Heart left ventricle (tissue), 13 donors: ENCODE measurements at regions not wholly inside any gene's neighbourhood (a gene's known extent, or its start where the extent isn't known, plus 50 kb on each side); places are given as distances from the start of the nearest gene placed in this dataset.

Experiments
- POLR2A ChIP-seq, 2 donors: fragments of 450-650 bp; IDR thresholded peaks; one replicate each; pipeline ENCODE4 v1.6.1; 2017; ENCODE audit warnings: antibody characterized with exemption in 2 of 2, mild to moderate bottlenecking in 2 of 2, moderate library complexity in 2 of 2
- TF ChIP-seq, protein P1 (sequence below), 12 donors: fragments of 200-600 bp; sonication (generic) in 4 of 12; IDR thresholded peaks; one replicate each; pipeline versions ENCODE4 v1.5.0 to v1.8.0; 2018 to 2022; ENCODE audit warnings: antibody characterized with exemption in 12 of 12, mild to moderate bottlenecking in 5 of 12
- donor health status: ischemic (EF 13 %, LVEDD 7.1; RV severe dilation, severe dysfunction).
- donor health status: DM: no; HTN: yes; CAD: no.
- donor health status: DM: no; HTN: no; CAD: no.
- donor health status: ischemic (EF 25% LVEDD 6.9; RV normal size, moderate dysfunction).
- donor health status: ischemic (EF 25% LVEDD 5.7; RV mildly dilated, moderate dysfunction).
- donor health status: ischemic (EF 35%, LVEDD 5.7; RV mildly dilated, moderate dysfunction).
- donor health status: nonischemic (EF 11% LVEDD 7.7; RV severe dilation, severe dysfunction).
- donor health status: DM: yes; HTN: yes; CAD: no.
- donor health status: PGD.
- donor health status: ischemic (EF 29% LVEDD 5.4; RV normal size, mild dysfunction).
- donor health status: nonischemic (EF 23%, LVEDD 6.1; RV moderate dilation, normal function).

GRCh38 chr1:199646761-199647160 is 380.7 kb upstream of the NR5A2 start:
- TF ChIP-seq, protein P1, sequence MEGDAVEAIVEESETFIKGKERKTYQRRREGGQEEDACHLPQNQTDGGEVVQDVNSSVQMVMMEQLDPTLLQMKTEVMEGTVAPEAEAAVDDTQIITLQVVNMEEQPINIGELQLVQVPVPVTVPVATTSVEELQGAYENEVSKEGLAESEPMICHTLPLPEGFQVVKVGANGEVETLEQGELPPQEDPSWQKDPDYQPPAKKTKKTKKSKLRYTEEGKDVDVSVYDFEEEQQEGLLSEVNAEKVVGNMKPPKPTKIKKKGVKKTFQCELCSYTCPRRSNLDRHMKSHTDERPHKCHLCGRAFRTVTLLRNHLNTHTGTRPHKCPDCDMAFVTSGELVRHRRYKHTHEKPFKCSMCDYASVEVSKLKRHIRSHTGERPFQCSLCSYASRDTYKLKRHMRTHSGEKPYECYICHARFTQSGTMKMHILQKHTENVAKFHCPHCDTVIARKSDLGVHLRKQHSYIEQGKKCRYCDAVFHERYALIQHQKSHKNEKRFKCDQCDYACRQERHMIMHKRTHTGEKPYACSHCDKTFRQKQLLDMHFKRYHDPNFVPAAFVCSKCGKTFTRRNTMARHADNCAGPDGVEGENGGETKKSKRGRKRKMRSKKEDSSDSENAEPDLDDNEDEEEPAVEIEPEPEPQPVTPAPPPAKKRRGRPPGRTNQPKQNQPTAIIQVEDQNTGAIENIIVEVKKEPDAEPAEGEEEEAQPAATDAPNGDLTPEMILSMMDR (IDR thresholded peaks at IDR 0.05) = no peak
- TF ChIP-seq POLR2A (IDR thresholded peaks at IDR 0.05) = no peak
